GM12892 (cell line): ENCODE measurements at regions not wholly inside any gene's neighbourhood (a gene's known extent, or its start where the extent isn't known, plus 50 kb on each side); places are given as distances from the start of the nearest gene placed in this dataset.
"Not testable (repeated sequence)": the region's sequence is repeated elsewhere in the genome, so short reads cannot be mapped to it uniquely, and the experiment has no call there.

Source experiments
- POLR2A ChIP-seq: IDR thresholded peaks from 2 replicates; pipeline ENCODE4 v1.6.1; 2011; ENCODE audit warnings: low read depth, low read length, control low read depth
- POLR2AphosphoS5 ChIP-seq: IDR thresholded peaks from 2 replicates; pipeline ENCODE4 v1.6.1; 2011; ENCODE audit warnings: low read depth, low read length, control low read depth
- TAF1 ChIP-seq: IDR thresholded peaks from 2 replicates; pipeline ENCODE4 v1.6.1; 2011; ENCODE audit warnings: low read depth, mild to moderate bottlenecking, control low read depth, low read length, borderline replicate concordance

DNA sequence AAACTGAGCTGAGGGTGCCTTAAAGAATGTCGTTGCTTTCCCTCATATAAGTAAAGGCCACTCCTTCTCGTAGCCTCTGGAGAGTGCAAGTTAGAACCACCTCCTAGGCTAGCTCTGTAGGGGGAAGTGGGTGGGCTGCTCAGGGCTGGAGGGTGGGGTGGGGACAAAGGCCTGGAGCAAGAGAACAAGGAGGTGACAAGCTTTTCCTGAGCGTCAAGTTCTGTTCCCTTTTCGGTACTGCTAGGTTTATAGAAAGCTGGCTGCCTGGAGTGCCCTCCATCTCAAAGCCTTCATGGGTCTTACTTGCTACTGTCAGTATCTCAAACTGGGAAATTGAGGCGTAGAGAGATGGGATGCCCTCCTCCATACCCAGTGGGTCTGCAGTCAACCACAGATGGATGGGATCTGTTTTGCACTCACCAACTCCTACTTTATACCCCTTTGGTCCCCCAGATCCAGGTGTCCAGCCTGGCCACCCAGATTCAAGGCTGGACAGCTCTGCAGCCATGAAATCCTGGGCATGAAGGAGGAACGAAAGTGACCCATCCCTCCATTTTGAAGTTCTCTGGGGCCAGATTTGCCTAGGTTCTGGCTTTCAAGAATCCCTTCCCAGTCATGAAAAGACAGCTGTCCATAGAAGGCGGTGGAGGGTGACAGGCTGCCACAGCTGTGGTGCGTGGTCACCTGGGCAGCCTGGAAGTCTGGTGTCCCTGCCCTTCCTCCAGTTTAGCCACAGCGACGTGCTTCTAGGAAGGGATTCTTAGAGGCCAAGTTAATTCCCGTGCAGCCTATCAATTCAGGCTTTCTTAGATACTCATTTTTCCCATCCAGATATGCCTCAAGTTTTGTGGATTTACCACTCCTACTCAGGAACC is 117.8 kb downstream of the CRLF3 start:
- not testable (repeated sequence) for TF ChIP-seq POLR2A, TAF1, POLR2AphosphoS5
